K562 (cell line): ENCODE measurements at regions not wholly inside any gene's neighbourhood (a gene's known extent, or its start where the extent isn't known, plus 50 kb on each side); places are given as distances from the start of the nearest gene placed in this dataset.

Source experiments
- ATAC-seq: fragments of 200-7000 bp; cut with Tn5 transposase; 3 replicates; pipeline ENCODE4 v1.9.1; 2020; ENCODE audit warnings: moderate library complexity
- BruUV-seq: library from RNA; stranded (reverse); fragments of 400-500 nt; replicated peaks from 2 replicates; lab custom pipeline; 2021; lab: Mats Ljungman, UMichigan
- CTCF ChIA-PET: fragments of 300-600 bp; formaldehyde crosslinking; extraction: SDS; loops from one replicate; lab custom pipeline; 2021; ENCODE audit warnings: low intra/inter-chr PET ratio; lab: Yijun Ruan, JAX
- POLR2A ChIA-PET: fragments of 300-600, 350-650 bp; sonication (Branson Sonifier 250); formaldehyde crosslinking; extraction: SDS; loops from one replicate; lab custom pipeline; 2021; ENCODE audit warnings: antibody characterized with exemption, inconsistent platforms; lab: Yijun Ruan, JAX
- DNase-seq, 4 experiments: peaks; one replicate each; pipeline versions ENCODE4 v3.0.0 to v3.0.0-alpha.2; 2011 to 2018; ENCODE audit warnings: low spot score in 3 of 4, mixed read lengths in 3 of 4; ENCODE audit errors: extremely low read depth in 1 of 4
- FAIRE-seq: peaks from 2 replicates; lab custom pipeline; 2011; peaks lifted over from hg19 to GRCh38; lab: Jason Lieb, UNC
- H2AFZ ChIP-seq: 2 replicates; pipeline ENCODE4 v1.6.0; 2011; ENCODE audit warnings: low read depth, low read length, control low read depth, inconsistent platforms
- H3K27ac ChIP-seq: fragments of 200-600 bp; 3 replicates; pipeline ENCODE4 v1.8.0; 2011; ENCODE audit warnings: low read depth, mild to moderate bottlenecking, control low read depth, inconsistent platforms, low read length, moderate library complexity, mixed read lengths; ENCODE audit errors: extremely low read depth
- H3K27me3 ChIP-seq, 2 experiments: fragments of 300-600 bp in 1 of 2; 2 replicates in 1 of 2; 3 replicates in 1 of 2; pipeline versions ENCODE4 v1.6.0 to v1.8.0; 2011; ENCODE audit warnings: inconsistent platforms in 2 of 2, low read length in 2 of 2, mild to moderate bottlenecking in 1 of 2, mixed read lengths in 1 of 2, moderate library complexity in 1 of 2; ENCODE audit not compliant: control insufficient read depth in 2 of 2, insufficient read depth in 2 of 2
- H3K36me3 ChIP-seq: fragments of 300-600 bp; 3 replicates; pipeline ENCODE4 v1.8.0; 2011; ENCODE audit warnings: mild to moderate bottlenecking, low read length, inconsistent platforms; ENCODE audit not compliant: control insufficient read depth, insufficient read depth
- H3K4me1 ChIP-seq, 2 experiments: fragments of 200-600 bp in 1 of 2; replicated peaks in 1 of 2; 2 replicates in 1 of 2; 3 replicates in 1 of 2; pipeline versions ENCODE4 v1.5.1 to v1.8.0; 2011; ENCODE audit warnings: inconsistent platforms in 2 of 2, low read length in 2 of 2, mild to moderate bottlenecking in 1 of 2, mixed read lengths in 1 of 2, moderate library complexity in 1 of 2; ENCODE audit not compliant: control insufficient read depth in 2 of 2, insufficient read depth in 2 of 2
- H3K4me2 ChIP-seq: 2 replicates; pipeline ENCODE4 v1.6.1; 2011; ENCODE audit warnings: low read length, control low read depth, inconsistent platforms, mixed read lengths; ENCODE audit not compliant: insufficient read depth
- H3K4me3 ChIP-seq: fragments of 200-600 bp; sonication (generic), shearing (Covaris generic); 2 replicates; pipeline ENCODE4 v1.5.1; 2016; ENCODE audit warnings: control low read depth, inconsistent platforms
- H3K79me2 ChIP-seq: fragments of 200-600 bp; 3 replicates; pipeline ENCODE4 v1.8.0; 2011; ENCODE audit warnings: low read length, inconsistent platforms; ENCODE audit not compliant: control insufficient read depth, insufficient read depth
- H3K9ac ChIP-seq, 2 experiments: 2 replicates each; pipeline versions ENCODE4 v1.6.0 to v1.6.1; 2011; ENCODE audit warnings: low read depth in 2 of 2, low read length in 2 of 2, control low read depth in 1 of 2, inconsistent platforms in 1 of 2, mild to moderate bottlenecking in 1 of 2, mixed read lengths in 1 of 2; ENCODE audit not compliant: insufficient read depth in 1 of 2
- H3K9me1 ChIP-seq: one replicate; pipeline ENCODE4 v1.6.0; 2011; ENCODE audit warnings: inconsistent platforms, mild to moderate bottlenecking, low read length, moderate library complexity; ENCODE audit not compliant: control insufficient read depth, insufficient read depth
- H3K9me3 ChIP-seq: replicated peaks from 2 replicates; pipeline ENCODE4 v1.5.1; 2011; ENCODE audit warnings: low read depth, low read length, inconsistent platforms; ENCODE audit not compliant: control insufficient read depth, insufficient read depth
- H4K20me1 ChIP-seq: replicated peaks from 2 replicates; pipeline ENCODE4 v1.6.1; 2011; ENCODE audit warnings: low read length, inconsistent platforms, mixed read lengths; ENCODE audit not compliant: control insufficient read depth, insufficient read depth
- C11orf30 ChIP-seq: fragments of 450-650 bp; IDR thresholded peaks from 2 replicates; pipeline ENCODE4 v1.6.1; 2016; ENCODE audit warnings: low read depth, mild to moderate bottlenecking
- CBFA2T2 ChIP-seq: fragments of 450-650 bp; conservative IDR thresholded peaks from 2 replicates; pipeline ENCODE4 v1.6.1; 2017; ENCODE audit warnings: mild to moderate bottlenecking
- CREM ChIP-seq: IDR thresholded peaks from 2 replicates; pipeline ENCODE4 v1.6.1; 2014; ENCODE audit warnings: antibody characterized with exemption, low read depth
- HMGN3 ChIP-seq: IDR thresholded peaks from 2 replicates; pipeline ENCODE4 v1.6.1; 2011; ENCODE audit warnings: borderline replicate concordance, low read depth, mild to moderate bottlenecking, mixed read lengths, low read length; ENCODE audit not compliant: insufficient read length; ENCODE audit errors: extremely low read depth
- MYBL2 ChIP-seq, 2 experiments: fragments of 450-650 bp in 1 of 2; sonication (generic) in 1 of 2; formaldehyde crosslinking in 1 of 2; IDR thresholded peaks; 2 replicates each; pipeline versions ENCODE4 v1.6.1 to v1.8.1; 2017 to 2022; ENCODE audit warnings: borderline replicate concordance in 1 of 2, inconsistent platforms in 1 of 2, low read depth in 1 of 2, mild to moderate bottlenecking in 1 of 2, missing genetic modification reagents in 1 of 2, moderate library complexity in 1 of 2
- PHTF2 ChIP-seq: fragments of 250-450 bp; sonication (Bioruptor Pico); IDR thresholded peaks from 2 replicates; pipeline ENCODE4 v1.5.0; 2021; ENCODE audit warnings: mild to moderate bottlenecking
- RBM14 ChIP-seq: fragments of 200-400 bp; formaldehyde crosslinking; IDR thresholded peaks from 2 replicates; pipeline ENCODE4 v1.6.1; 2018; ENCODE audit warnings: low read depth, mild to moderate bottlenecking, low read length, moderate library complexity, borderline replicate concordance; ENCODE audit not compliant: insufficient read depth
- ZNF77 ChIP-seq: fragments of 250-450 bp; sonication (Bioruptor Pico); IDR thresholded peaks from 2 replicates; pipeline ENCODE4 v1.5.0; 2020
- ZNF785 ChIP-seq: fragments of 250-450 bp; sonication (Bioruptor Pico); IDR thresholded peaks from 2 replicates; pipeline ENCODE4 v1.4.0; 2020; ENCODE audit warnings: mild to moderate bottlenecking
- WGBS: fragments of 100-300 bp; shearing (Covaris generic); methylation state at CpG from one replicate; pipeline ENCODE4 v1.1.6; 2016; ENCODE audit warnings: low coverage, mixed read lengths; ENCODE audit not compliant: insufficient coverage; ENCODE audit errors: missing lambda C conversion rate; 5-methylcytosine and 5-hydroxymethylcytosine counted together
- in situ Hi-C: fragments of 300-500 bp; cut with MboI; formaldehyde crosslinking; loops from 4 replicates; pipeline ENCODE4 v1.15.0; 2018; ENCODE audit warnings: inconsistent platforms, mixed read lengths
- intact Hi-C: fragments of 100-400 bp; cut with micrococcal nuclease; formaldehyde crosslinking; loops from 2 replicates; pipeline ENCODE4 v1.14.2; 2022
- TF ChIP-seq, protein P1 (sequence below): sonication (generic); formaldehyde crosslinking; IDR thresholded peaks from 2 replicates; pipeline ENCODE4 v1.9.0; 2022; ENCODE audit warnings: mild to moderate bottlenecking, missing genetic modification reagents
- TF ChIP-seq, protein P2 (sequence below): fragments of 450-650 bp; IDR thresholded peaks from 2 replicates; pipeline ENCODE4 v1.7.0; 2016; ENCODE audit warnings: borderline replicate concordance
- TF ChIP-seq, protein P3 (sequence below): sonication (generic); formaldehyde crosslinking; IDR thresholded peaks from 2 replicates; pipeline ENCODE4 v1.4.0; 2020; ENCODE audit warnings: mild to moderate bottlenecking, missing genetic modification reagents
- TF ChIP-seq, protein P4 (sequence below): sonication (generic); formaldehyde crosslinking; IDR thresholded peaks from 2 replicates; pipeline ENCODE4 v1.8.1; 2023; ENCODE audit warnings: mild to moderate bottlenecking, missing genetic modification reagents

DNA sequence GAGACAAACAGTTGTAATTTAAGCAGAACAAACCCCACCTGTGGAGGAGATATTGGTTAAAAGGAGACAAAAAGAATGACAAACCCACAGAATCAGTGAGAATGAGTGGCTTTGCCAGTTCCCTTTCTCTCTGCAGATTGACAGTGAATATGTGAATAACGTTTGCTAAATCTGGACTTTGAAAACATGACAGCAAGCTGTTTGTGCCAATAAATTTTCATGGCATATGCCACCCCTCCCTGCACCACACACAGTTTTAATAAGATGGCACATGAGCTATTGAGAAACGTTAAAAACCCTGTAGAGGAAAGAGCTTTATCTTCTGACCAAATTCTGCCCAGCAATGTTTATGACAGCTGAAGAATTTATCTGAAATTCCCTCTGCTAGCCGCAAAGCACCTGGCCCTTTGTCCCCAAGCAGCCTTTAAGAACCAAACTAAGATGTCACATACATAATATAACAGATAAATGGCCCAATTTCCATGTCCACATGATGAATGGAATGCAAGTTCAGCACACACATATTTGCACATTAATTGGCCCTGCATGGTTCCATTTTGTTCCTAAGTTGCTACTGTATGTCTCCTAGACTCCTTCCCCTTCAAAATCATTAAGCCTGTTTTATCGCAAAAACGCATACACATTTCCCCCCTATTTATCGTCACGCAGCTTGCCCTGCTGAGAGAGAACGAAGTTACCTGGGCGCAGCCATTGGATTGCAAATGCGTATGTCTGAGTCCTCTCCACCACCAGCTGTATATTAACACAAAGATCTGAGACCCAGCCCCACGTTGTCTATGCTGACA is 773.5 kb upstream of the EEF2KMT start:
- Histone ChIP-seq H3K9me3 (no peaks in the 10 kb centered on the region), H3K27me3 (peaks cover 0 to 2% of the 10 kb centered on the region in 2 experiments; a peak in 1 of 5 replicates), H3K79me2 (no peaks in the 10 kb centered on the region), H3K36me3 (no peaks in the 10 kb centered on the region), H3K4me3 (no peak overlapping the region), H3K27ac (no peak overlapping the region), H3K9ac (no peak overlapping the region), H3K4me2 (no peak overlapping the region), H2AFZ (no peak overlapping the region), H3K9me1 (no peaks in the 10 kb centered on the region), H3K4me1 (no peaks in the 10 kb centered on the region), H4K20me1 (no peaks in the 10 kb centered on the region)
- no peak for TF ChIP-seq MYBL2 (IDR thresholded peaks at IDR 0.05; ENCODE audit: low read depth)
- TF ChIP-seq MYBL2 (CRISPR knock-in tag; IDR thresholded peaks at IDR 0.05; ENCODE audit: borderline replicate concordance) = no peak
- TF ChIP-seq, protein P1, sequence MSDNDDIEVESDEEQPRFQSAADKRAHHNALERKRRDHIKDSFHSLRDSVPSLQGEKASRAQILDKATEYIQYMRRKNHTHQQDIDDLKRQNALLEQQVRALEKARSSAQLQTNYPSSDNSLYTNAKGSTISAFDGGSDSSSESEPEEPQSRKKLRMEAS = no peak
- no peak for TF ChIP-seq HMGN3
- no peak for TF ChIP-seq ZNF77 (CRISPR knock-in tag)
- TF ChIP-seq ZNF785 = no peak
- no peak for TF ChIP-seq C11orf30
- TF ChIP-seq, protein P2, sequence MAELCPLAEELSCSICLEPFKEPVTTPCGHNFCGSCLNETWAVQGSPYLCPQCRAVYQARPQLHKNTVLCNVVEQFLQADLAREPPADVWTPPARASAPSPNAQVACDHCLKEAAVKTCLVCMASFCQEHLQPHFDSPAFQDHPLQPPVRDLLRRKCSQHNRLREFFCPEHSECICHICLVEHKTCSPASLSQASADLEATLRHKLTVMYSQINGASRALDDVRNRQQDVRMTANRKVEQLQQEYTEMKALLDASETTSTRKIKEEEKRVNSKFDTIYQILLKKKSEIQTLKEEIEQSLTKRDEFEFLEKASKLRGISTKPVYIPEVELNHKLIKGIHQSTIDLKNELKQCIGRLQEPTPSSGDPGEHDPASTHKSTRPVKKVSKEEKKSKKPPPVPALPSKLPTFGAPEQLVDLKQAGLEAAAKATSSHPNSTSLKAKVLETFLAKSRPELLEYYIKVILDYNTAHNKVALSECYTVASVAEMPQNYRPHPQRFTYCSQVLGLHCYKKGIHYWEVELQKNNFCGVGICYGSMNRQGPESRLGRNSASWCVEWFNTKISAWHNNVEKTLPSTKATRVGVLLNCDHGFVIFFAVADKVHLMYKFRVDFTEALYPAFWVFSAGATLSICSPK = no peak
- TF ChIP-seq CREM = no peak
- TF ChIP-seq CBFA2T2 = no peak
- no peak for TF ChIP-seq RBM14
- TF ChIP-seq PHTF2 = no peak
- TF ChIP-seq, protein P3, sequence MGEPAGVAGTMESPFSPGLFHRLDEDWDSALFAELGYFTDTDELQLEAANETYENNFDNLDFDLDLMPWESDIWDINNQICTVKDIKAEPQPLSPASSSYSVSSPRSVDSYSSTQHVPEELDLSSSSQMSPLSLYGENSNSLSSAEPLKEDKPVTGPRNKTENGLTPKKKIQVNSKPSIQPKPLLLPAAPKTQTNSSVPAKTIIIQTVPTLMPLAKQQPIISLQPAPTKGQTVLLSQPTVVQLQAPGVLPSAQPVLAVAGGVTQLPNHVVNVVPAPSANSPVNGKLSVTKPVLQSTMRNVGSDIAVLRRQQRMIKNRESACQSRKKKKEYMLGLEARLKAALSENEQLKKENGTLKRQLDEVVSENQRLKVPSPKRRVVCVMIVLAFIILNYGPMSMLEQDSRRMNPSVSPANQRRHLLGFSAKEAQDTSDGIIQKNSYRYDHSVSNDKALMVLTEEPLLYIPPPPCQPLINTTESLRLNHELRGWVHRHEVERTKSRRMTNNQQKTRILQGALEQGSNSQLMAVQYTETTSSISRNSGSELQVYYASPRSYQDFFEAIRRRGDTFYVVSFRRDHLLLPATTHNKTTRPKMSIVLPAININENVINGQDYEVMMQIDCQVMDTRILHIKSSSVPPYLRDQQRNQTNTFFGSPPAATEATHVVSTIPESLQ (CRISPR knock-in tag) = no peak
- TF ChIP-seq, protein P4, sequence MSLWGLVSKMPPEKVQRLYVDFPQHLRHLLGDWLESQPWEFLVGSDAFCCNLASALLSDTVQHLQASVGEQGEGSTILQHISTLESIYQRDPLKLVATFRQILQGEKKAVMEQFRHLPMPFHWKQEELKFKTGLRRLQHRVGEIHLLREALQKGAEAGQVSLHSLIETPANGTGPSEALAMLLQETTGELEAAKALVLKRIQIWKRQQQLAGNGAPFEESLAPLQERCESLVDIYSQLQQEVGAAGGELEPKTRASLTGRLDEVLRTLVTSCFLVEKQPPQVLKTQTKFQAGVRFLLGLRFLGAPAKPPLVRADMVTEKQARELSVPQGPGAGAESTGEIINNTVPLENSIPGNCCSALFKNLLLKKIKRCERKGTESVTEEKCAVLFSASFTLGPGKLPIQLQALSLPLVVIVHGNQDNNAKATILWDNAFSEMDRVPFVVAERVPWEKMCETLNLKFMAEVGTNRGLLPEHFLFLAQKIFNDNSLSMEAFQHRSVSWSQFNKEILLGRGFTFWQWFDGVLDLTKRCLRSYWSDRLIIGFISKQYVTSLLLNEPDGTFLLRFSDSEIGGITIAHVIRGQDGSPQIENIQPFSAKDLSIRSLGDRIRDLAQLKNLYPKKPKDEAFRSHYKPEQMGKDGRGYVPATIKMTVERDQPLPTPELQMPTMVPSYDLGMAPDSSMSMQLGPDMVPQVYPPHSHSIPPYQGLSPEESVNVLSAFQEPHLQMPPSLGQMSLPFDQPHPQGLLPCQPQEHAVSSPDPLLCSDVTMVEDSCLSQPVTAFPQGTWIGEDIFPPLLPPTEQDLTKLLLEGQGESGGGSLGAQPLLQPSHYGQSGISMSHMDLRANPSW (CRISPR knock-in tag) = no peak
- in situ Hi-C loops = no loop called here
- no peak for FAIRE-seq
- POLR2A ChIA-PET = no interaction called here
- no peak for DNase-seq
- intact Hi-C loops = no loop called here
- under 1% methylated on average over 11 of the region's 11 CpGs for WGBS
- no TSS peak for BruUV-seq
- no peak for ATAC-seq
- CTCF ChIA-PET = no interaction called here
